Coronary artery (tissue), 2 donors: ENCODE measurements at regions not wholly inside any gene's neighbourhood (a gene's known extent, or its start where the extent isn't known, plus 50 kb on each side); places are given as distances from the start of the nearest gene placed in this dataset.

ENCODE experiments used
- DNase-seq: peaks from one replicate; pipeline ENCODE4 v3.0.0-alpha.2; 2017; ENCODE audit warnings: low spot score
- H3K27ac ChIP-seq, 2 donors: fragments of 200-600 bp; sonication (generic); one replicate each; pipeline ENCODE4 v1.5.1; 2016 to 2019
- H3K4me3 ChIP-seq: fragments of 200-600 bp; sonication (generic); 2 replicates; pipeline ENCODE4 v1.5.1; 2016; ENCODE audit warnings: mild to moderate bottlenecking, moderate library complexity
- TF ChIP-seq, protein P1 (sequence below): fragments of 200-600 bp; sonication (generic); IDR thresholded peaks from one replicate; pipeline ENCODE4 v1.5.1; 2019; ENCODE audit warnings: antibody characterized with exemption

DNA sequence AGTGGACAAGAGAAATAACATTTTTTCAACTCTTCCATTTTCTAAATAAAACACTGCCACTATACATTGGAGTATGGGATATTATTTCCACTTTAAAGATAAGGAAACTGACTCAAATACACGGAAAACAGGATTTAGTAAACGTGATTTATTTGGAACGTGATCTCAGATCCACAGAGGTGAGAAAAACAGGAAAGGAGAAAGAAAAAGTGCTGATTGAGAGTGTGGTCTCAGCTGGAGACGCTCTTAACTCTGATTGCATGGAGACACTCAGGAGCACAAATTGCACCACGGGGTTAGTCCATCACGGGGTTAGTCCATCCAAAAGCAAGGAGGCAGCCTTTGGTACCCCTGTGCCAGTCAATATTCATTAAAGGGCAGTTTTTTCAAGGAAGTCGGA is 142.5 kb downstream of the GNAT3 start:
- H3K27ac ChIP-seq = no peak overlapping the region
- DNase-seq = no peak
- TF ChIP-seq, protein P1, sequence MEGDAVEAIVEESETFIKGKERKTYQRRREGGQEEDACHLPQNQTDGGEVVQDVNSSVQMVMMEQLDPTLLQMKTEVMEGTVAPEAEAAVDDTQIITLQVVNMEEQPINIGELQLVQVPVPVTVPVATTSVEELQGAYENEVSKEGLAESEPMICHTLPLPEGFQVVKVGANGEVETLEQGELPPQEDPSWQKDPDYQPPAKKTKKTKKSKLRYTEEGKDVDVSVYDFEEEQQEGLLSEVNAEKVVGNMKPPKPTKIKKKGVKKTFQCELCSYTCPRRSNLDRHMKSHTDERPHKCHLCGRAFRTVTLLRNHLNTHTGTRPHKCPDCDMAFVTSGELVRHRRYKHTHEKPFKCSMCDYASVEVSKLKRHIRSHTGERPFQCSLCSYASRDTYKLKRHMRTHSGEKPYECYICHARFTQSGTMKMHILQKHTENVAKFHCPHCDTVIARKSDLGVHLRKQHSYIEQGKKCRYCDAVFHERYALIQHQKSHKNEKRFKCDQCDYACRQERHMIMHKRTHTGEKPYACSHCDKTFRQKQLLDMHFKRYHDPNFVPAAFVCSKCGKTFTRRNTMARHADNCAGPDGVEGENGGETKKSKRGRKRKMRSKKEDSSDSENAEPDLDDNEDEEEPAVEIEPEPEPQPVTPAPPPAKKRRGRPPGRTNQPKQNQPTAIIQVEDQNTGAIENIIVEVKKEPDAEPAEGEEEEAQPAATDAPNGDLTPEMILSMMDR = no peak
- no peak overlapping the region for H3K4me3 ChIP-seq

- Histone ChIP-seq H3K27ac (no peak overlapping the region), H3K4me3 (no peak overlapping the region)
- no peak for DNase-seq
- TF ChIP-seq, protein P1 = no peak
Observed at GRCh38 chr7:80362677-80363076, 149.2 kb downstream of the GNAT3 start.

DNA sequence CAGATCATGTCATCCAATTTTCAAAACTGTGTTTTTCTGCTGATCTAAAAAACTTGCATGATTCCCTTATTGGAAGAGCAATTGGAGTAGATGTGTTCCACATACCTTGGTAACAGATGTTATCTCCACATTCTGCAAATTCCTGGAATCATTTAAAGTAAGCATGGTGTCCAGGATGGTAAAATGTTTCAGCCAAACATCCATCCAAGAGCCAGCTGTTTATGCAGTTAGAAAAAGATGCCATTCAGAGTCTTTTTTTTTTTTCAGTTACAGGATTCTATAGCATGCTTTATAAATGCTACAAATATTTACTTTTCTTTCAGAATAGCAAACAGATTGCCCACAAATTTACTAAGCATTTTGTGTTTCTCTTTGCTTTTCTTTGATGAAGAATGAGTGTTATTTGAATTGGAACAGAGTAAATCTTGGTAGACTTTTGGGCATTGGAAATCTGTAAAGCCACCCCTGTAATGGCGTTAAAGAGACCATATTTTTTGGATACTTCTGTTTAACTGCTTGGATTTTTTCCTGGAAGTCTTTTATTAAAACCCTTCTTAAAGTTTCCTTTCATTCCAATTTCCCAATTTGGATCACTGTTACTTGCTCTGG is 149.8 kb downstream of the GNAT3 start:
- H3K4me3 ChIP-seq = no peak overlapping the region
- TF ChIP-seq, protein P1 = no peak
- no peak overlapping the region for H3K27ac ChIP-seq
- no peak for DNase-seq

DNA sequence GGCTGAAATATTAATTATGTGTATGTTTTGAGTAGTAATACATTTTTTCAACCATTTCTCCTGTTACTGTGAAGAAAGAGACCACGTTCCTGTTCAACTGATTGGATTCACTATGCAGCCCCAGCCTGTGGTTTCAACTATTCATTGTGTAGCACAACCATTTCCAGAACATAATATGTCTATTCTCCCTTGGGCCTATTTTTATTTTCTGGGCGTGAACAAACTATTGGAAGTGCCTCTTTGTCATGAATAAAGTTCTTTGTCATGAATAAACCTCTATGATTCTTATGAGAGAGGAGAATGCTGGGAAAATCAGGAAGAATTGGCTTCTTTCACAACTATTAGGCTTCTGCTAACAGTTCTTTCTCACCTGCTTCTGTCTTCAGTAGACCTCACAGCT is 152.4 kb downstream of the GNAT3 start:
- H3K4me3 ChIP-seq = no peak overlapping the region
- DNase-seq = no peak
- H3K27ac ChIP-seq = no peak overlapping the region
- TF ChIP-seq, protein P1 = no peak

GRCh38 chr7:80359029-80359428 is 152.8 kb downstream of the GNAT3 start:
- Histone ChIP-seq H3K4me3 (no peak overlapping the region), H3K27ac (no peak overlapping the region)
- DNase-seq = no peak
- TF ChIP-seq, protein P1 = no peak

- DNase-seq = no peak
- H3K4me3 ChIP-seq = no peak overlapping the region
- H3K27ac ChIP-seq = no peak overlapping the region
- TF ChIP-seq, protein P1 = no peak
Observed at GRCh38 chr7:80357530-80357929, 154.3 kb downstream of the GNAT3 start.

- TF ChIP-seq, protein P1 = no peak
- no peak for DNase-seq
- Histone ChIP-seq H3K4me3 (no peak overlapping the region), H3K27ac (no peak overlapping the region)
Observed at GRCh38 chr7:80350430-80350829, 161.4 kb downstream of the GNAT3 start.
